ENCODE measurements at regions not wholly inside any gene's neighbourhood (a gene's known extent, or its start where the extent isn't known, plus 50 kb on each side); places are given as distances from the start of the nearest gene placed in this dataset.

GRCh38 chr6:139632840-139633239 is 258.4 kb upstream of the CITED2 start:
- no peak for TF ChIP-seq CTCF (IDR thresholded peaks at IDR 0.05)
- Mint-ChIP-seq H3K4me3 (no peak overlapping the region), H3K9me3 (no peaks in the 10 kb centered on the region), H3K36me3 (ENCODE audit: low read depth) (peaks cover 15% of the 10 kb centered on the region; the same call in 1 of the 2 replicates), H3K27ac (no peak overlapping the region), H3K4me1 (ENCODE audit: low read depth) (peaks cover 3% of the 10 kb centered on the region; the same call in 1 of the 2 replicates), H3K27me3 (ENCODE audit: insufficient read depth) (no peaks in the 10 kb centered on the region; the same call in 1 of the 2 replicates)
- DNase-seq, result no peak

GRCh38 chr6:139628270-139628669 is 253.8 kb upstream of the CITED2 start:
- Mint-ChIP-seq H3K27me3 (ENCODE audit: insufficient read depth) (no peaks in the 10 kb centered on the region; the same call in 1 of the 2 replicates), H3K4me3 (no peak overlapping the region), H3K36me3 (ENCODE audit: low read depth) (peaks cover 11% of the 10 kb centered on the region; the same call in 1 of the 2 replicates), H3K27ac (no peak overlapping the region), H3K9me3 (no peaks in the 10 kb centered on the region), H3K4me1 (ENCODE audit: low read depth) (peaks cover 5% of the 10 kb centered on the region; the same call in 1 of the 2 replicates)
- DNase-seq, result no peak
- no peak for TF ChIP-seq CTCF (IDR thresholded peaks at IDR 0.05)

- no peak for DNase-seq
- H3K27ac Mint-ChIP-seq, result no peak overlapping the region
- H3K4me3 Mint-ChIP-seq, result no peak overlapping the region
- peaks cover 5% of the 10 kb centered on the region; the same call in 1 of the 2 replicates for H3K4me1 Mint-ChIP-seq (ENCODE audit: low read depth)
- peaks cover 14% of the 10 kb centered on the region; the same call in 1 of the 2 replicates for H3K36me3 Mint-ChIP-seq (ENCODE audit: low read depth)
- no peaks in the 10 kb centered on the region for H3K9me3 Mint-ChIP-seq
- H3K27me3 Mint-ChIP-seq (ENCODE audit: insufficient read depth), result no peaks in the 10 kb centered on the region; the same call in 1 of the 2 replicates
- no peak for TF ChIP-seq CTCF (IDR thresholded peaks at IDR 0.05)
These were observed 252.6 kb upstream of the CITED2 start for GRCh38 chr6:139627091-139627490.

GRCh38 chr6:139625998-139626975 is 251.8 kb upstream of the CITED2 start:
- Mint-ChIP-seq H3K4me3 (no peak overlapping the region), H3K27me3 (ENCODE audit: insufficient read depth) (no peaks in the 10 kb centered on the region; the same call in 1 of the 2 replicates), H3K27ac (no peak overlapping the region), H3K36me3 (ENCODE audit: low read depth) (peaks cover 16% of the 10 kb centered on the region; the same call in 1 of the 2 replicates), H3K9me3 (no peaks in the 10 kb centered on the region), H3K4me1 (ENCODE audit: low read depth) (peaks cover 5% of the 10 kb centered on the region; the same call in 1 of the 2 replicates)
- no peak for DNase-seq
- no peak for TF ChIP-seq CTCF (IDR thresholded peaks at IDR 0.05)

- Mint-ChIP-seq H3K27ac (no peak overlapping the region), H3K4me3 (no peak overlapping the region), H3K4me1 (ENCODE audit: low read depth) (peaks cover 5% of the 10 kb centered on the region; the same call in 1 of the 2 replicates), H3K27me3 (ENCODE audit: insufficient read depth) (no peaks in the 10 kb centered on the region; the same call in 1 of the 2 replicates), H3K36me3 (ENCODE audit: low read depth) (peaks cover 10% of the 10 kb centered on the region; the same call in 1 of the 2 replicates), H3K9me3 (no peaks in the 10 kb centered on the region)
- no peak for TF ChIP-seq CTCF (IDR thresholded peaks at IDR 0.05)
- DNase-seq, result no peak
These were observed 250.9 kb upstream of the CITED2 start for GRCh38 chr6:139625081-139625939.

Data from HFFc6 (cell line).